GM18505 (cell line): ENCODE measurements at regions not wholly inside any gene's neighbourhood (a gene's known extent, or its start where the extent isn't known, plus 50 kb on each side); places are given as distances from the start of the nearest gene placed in this dataset.

ENCODE experiments used
- ATAC-seq: cut with Tn5 transposase; IDR thresholded peaks from one replicate; pipeline ENCODE4 v1.9.1; 2021; ENCODE audit not compliant: unreplicated experiment
- POLR2A ChIP-seq: IDR thresholded peaks from 4 replicates; pipeline ENCODE4 v1.6.1; 2011; ENCODE audit warnings: borderline replicate concordance; ENCODE audit not compliant: insufficient read depth, insufficient read length; ENCODE audit errors: extremely low read depth

- ATAC-seq, result no peak
- TF ChIP-seq POLR2A, result no peak
Observed at GRCh38 chr14:38791862-38792261, 311.2 kb downstream of the SEC23A start.

GRCh38 chr14:38790916-38791315 lies 312.1 kb downstream of the SEC23A start:
- no peak for TF ChIP-seq POLR2A
- ATAC-seq, result no peak

GRCh38 chr14:38789805-38790204 lies 313.2 kb downstream of the SEC23A start:
- no peak for TF ChIP-seq POLR2A
- no peak for ATAC-seq

- no peak for TF ChIP-seq POLR2A
- no peak for ATAC-seq
Observed at GRCh38 chr14:38788060-38788459, 315.0 kb downstream of the SEC23A start.

- ATAC-seq, result no peak
- no peak for TF ChIP-seq POLR2A
Observed at GRCh38 chr14:38786921-38787320, 316.1 kb downstream of the SEC23A start.

GRCh38 chr14:38777401-38777800 lies 325.6 kb downstream of the SEC23A start:
- no peak for ATAC-seq
- TF ChIP-seq POLR2A, result no peak

GRCh38 chr14:38775986-38776385 lies 327.0 kb downstream of the SEC23A start:
- ATAC-seq, result no peak
- TF ChIP-seq POLR2A, result no peak

GRCh38 chr14:38774162-38774561 lies 328.9 kb downstream of the SEC23A start:
- no peak for ATAC-seq
- TF ChIP-seq POLR2A, result no peak

- no peak for TF ChIP-seq POLR2A
Observed at GRCh38 chr14:38770251-38770650, 332.8 kb downstream of the SEC23A start.

GRCh38 chr14:38762845-38763244 lies 340.2 kb downstream of the SEC23A start:
- no peak for TF ChIP-seq POLR2A
- no peak for ATAC-seq

More at GRCh38 chr14:38770251-38770650, 332.8 kb downstream of the SEC23A start:
- ATAC-seq, result no peak

- no peak for TF ChIP-seq POLR2A
- ATAC-seq, result no peak
Observed at GRCh38 chr14:38762426-38762825, 340.6 kb downstream of the SEC23A start.

GRCh38 chr14:38761033-38761432 lies 342.0 kb downstream of the SEC23A start:
- ATAC-seq, result no peak

GRCh38 chr14:38758661-38759060 lies 344.4 kb downstream of the SEC23A start:
- no peak for ATAC-seq
- no peak for TF ChIP-seq POLR2A

More at GRCh38 chr14:38761033-38761432, 342.0 kb downstream of the SEC23A start:
- TF ChIP-seq POLR2A, result no peak

GRCh38 chr14:38755036-38755435 lies 348.0 kb downstream of the SEC23A start:
- no peak for TF ChIP-seq POLR2A
- ATAC-seq, result no peak

GRCh38 chr14:38752750-38753149 lies 350.3 kb downstream of the SEC23A start:
- no peak for ATAC-seq
- no peak for TF ChIP-seq POLR2A

GRCh38 chr14:38752341-38752740 lies 350.7 kb downstream of the SEC23A start:
- no peak for TF ChIP-seq POLR2A
- no peak for ATAC-seq

GRCh38 chr14:38751459-38751858 lies 351.6 kb downstream of the SEC23A start:
- ATAC-seq, result no peak
- TF ChIP-seq POLR2A, result no peak
